ENCODE measurements at regions not wholly inside any gene's neighbourhood (a gene's known extent, or its start where the extent isn't known, plus 50 kb on each side); places are given as distances from the start of the nearest gene placed in this dataset.

- TF ChIP-seq, protein P1, sequence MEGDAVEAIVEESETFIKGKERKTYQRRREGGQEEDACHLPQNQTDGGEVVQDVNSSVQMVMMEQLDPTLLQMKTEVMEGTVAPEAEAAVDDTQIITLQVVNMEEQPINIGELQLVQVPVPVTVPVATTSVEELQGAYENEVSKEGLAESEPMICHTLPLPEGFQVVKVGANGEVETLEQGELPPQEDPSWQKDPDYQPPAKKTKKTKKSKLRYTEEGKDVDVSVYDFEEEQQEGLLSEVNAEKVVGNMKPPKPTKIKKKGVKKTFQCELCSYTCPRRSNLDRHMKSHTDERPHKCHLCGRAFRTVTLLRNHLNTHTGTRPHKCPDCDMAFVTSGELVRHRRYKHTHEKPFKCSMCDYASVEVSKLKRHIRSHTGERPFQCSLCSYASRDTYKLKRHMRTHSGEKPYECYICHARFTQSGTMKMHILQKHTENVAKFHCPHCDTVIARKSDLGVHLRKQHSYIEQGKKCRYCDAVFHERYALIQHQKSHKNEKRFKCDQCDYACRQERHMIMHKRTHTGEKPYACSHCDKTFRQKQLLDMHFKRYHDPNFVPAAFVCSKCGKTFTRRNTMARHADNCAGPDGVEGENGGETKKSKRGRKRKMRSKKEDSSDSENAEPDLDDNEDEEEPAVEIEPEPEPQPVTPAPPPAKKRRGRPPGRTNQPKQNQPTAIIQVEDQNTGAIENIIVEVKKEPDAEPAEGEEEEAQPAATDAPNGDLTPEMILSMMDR (IDR thresholded peaks at IDR 0.05; ENCODE audit: low read depth, low read length), result peak; percentile 42
- no peak for TF ChIP-seq EZH2phosphoT487 (IDR thresholded peaks at IDR 0.05; ENCODE audit: low read depth)
Observed at GRCh38 chr4:122205687-122206086, 53.6 kb downstream of the BLTP1 start.
